Heart right ventricle (tissue), 16 donors: ENCODE measurements at regions not wholly inside any gene's neighbourhood (a gene's known extent, or its start where the extent isn't known, plus 50 kb on each side); places are given as distances from the start of the nearest gene placed in this dataset.

Experiments
- ATAC-seq, 8 donors: fragments of 200-7000 bp; cut with Tn5 transposase; one replicate each; pipeline ENCODE4 v1.9.1; 2020; ENCODE audit warnings: mild to moderate bottlenecking in 8 of 8, moderate library complexity in 8 of 8, moderate number of reproducible peaks in 1 of 8
- DNase-seq, 2 donors: peaks; one replicate each; pipeline ENCODE4 v3.0.0-alpha.2; 2020
- H3K27ac ChIP-seq, 10 donors: fragments of 200-600 bp; sonication (generic) in 2 of 10; one replicate each; pipeline versions ENCODE4 v1.5.0 to v1.8.0; 2020 to 2022; ENCODE audit warnings: mild to moderate bottlenecking in 3 of 10
- H3K27me3 ChIP-seq, 7 donors: fragments of 200-600 bp; one replicate each; pipeline ENCODE4 v1.8.0; 2021 to 2022; ENCODE audit warnings: mild to moderate bottlenecking in 2 of 7
- H3K36me3 ChIP-seq, 9 donors: fragments of 200-600 bp; sonication (generic) in 1 of 9; one replicate each; pipeline versions ENCODE4 v1.5.0 to v1.8.0; 2020 to 2022; ENCODE audit warnings: mild to moderate bottlenecking in 2 of 9
- H3K4me1 ChIP-seq, 9 donors: fragments of 200-600 bp; sonication (generic) in 1 of 9; one replicate each; pipeline versions ENCODE4 v1.5.0 to v1.8.0; 2020 to 2022; ENCODE audit warnings: mild to moderate bottlenecking in 4 of 9
- H3K4me3 ChIP-seq, 10 donors: fragments of 200-600 bp; sonication (generic) in 2 of 10; one replicate each; pipeline versions ENCODE4 v1.5.0 to v1.8.0; 2020 to 2022; ENCODE audit warnings: mild to moderate bottlenecking in 7 of 10, moderate library complexity in 2 of 10
- H3K9me3 ChIP-seq, 11 donors: fragments of 200-600 bp in 10 of 11; sonication (generic) in 2 of 11; one replicate each; pipeline versions ENCODE4 v1.5.0 to v1.8.0; 2013 to 2022; ENCODE audit warnings: mild to moderate bottlenecking in 2 of 11, control low read depth in 1 of 11, moderate library complexity in 1 of 11
- WGBS, 2 donors: extraction: QIAGEN DNeasy Blood & Tissue Kit; methylation state at CpG; one replicate each; pipeline ENCODE4 v1.1.7; 2013; ENCODE audit warnings: inconsistent platforms in 1 of 2; 5-methylcytosine and 5-hydroxymethylcytosine counted together
- intact Hi-C, 10 donors: fragments of 100-400 bp; cut with DNase I; formaldehyde crosslinking; loops; one replicate each; pipeline versions ENCODE4 v1.11.1 to v1.14.2; 2022
- TF ChIP-seq, protein P1 (sequence below), 9 donors: fragments of 200-600 bp; sonication (generic) in 2 of 9; IDR thresholded peaks; one replicate each; pipeline versions ENCODE4 v1.5.0 to v1.8.0; 2021 to 2022; ENCODE audit warnings: antibody characterized with exemption in 9 of 9, mild to moderate bottlenecking in 5 of 9, moderate library complexity in 1 of 9
- donor health status: Arrhythmogenic right ventricular cardiomyopathy.
- donor health status: ischemic (EF 13 %, LVEDD 7.1; RV severe dilation, severe dysfunction).
- donor health status: healthy with polysubstance abuse.
- donor health status: DM: no; HTN: yes; CAD: no.
- donor health status: DM: no; HTN: no; CAD: no.
- donor health status: ischemic (EF 25% LVEDD 6.9; RV normal size, moderate dysfunction).
- donor health status: ischemic (EF 25% LVEDD 5.7; RV mildly dilated, moderate dysfunction).
- donor health status: healthy.
- donor health status: DM: yes; HTN: yes; CAD: no.
- donor health status: Ischemic cardiomyopathy.
- donor health status: ischemic (EF 35%, LVEDD 5.7; RV mildly dilated, moderate dysfunction).
- donor health status: nonischemic (EF 11% LVEDD 7.7; RV severe dilation, severe dysfunction).
- donor health status: DM: yes; HTN: yes; CAD: no.
- donor health status: PGD.
- donor health status: ischemic (EF 29% LVEDD 5.4; RV normal size, mild dysfunction).
- donor health status: nonischemic (EF 23%, LVEDD 6.1; RV moderate dilation, normal function).

DNA sequence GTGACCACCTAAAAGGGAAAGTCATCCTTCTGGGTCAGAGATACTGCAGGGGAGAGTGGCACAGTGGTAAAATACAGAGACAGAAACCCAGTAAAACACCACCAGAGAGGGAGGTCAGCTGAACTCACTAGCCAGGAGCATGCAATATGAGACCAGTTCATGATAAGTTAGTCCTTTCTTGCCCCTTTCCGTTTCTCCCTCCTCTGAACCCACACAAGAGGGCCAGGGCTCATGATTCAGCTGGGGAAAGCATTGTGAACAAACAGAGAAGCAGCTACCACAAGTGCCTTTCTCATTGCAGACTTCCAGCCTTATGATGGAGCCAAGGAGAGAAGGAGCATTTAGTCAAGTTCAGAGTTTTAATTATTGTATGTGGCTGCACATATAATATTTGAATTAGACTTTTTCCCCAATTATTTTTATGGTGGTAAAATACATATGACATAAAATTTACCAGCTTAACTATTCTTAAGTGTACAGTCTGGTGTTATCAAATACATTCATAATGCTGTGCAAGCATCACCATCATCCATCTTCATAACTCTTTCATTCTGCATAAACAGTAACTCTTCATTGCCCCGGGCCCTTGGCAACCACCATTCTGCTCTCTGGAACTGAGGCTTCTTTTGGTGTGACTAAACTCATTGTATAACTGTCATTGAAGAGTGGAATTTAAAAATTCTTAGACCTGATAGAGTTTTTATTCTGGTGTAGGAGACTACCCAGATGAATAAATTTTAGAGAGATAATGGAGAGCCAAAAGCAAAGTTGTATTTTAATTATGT lies 114.6 kb downstream of the DDIT4L start:
- Histone ChIP-seq H3K27me3 (peaks cover 0 to 6% (median 0%) of the 10 kb centered on the region in 7 donors), H3K4me1 (no peaks in the 10 kb centered on the region), H3K4me3 (no peak overlapping the region), H3K36me3 (no peaks in the 10 kb centered on the region), H3K9me3 (no peaks in the 10 kb centered on the region), H3K27ac (no peak overlapping the region)
- ATAC-seq, result no peak
- intact Hi-C loops, result no loop called here
- TF ChIP-seq, protein P1, sequence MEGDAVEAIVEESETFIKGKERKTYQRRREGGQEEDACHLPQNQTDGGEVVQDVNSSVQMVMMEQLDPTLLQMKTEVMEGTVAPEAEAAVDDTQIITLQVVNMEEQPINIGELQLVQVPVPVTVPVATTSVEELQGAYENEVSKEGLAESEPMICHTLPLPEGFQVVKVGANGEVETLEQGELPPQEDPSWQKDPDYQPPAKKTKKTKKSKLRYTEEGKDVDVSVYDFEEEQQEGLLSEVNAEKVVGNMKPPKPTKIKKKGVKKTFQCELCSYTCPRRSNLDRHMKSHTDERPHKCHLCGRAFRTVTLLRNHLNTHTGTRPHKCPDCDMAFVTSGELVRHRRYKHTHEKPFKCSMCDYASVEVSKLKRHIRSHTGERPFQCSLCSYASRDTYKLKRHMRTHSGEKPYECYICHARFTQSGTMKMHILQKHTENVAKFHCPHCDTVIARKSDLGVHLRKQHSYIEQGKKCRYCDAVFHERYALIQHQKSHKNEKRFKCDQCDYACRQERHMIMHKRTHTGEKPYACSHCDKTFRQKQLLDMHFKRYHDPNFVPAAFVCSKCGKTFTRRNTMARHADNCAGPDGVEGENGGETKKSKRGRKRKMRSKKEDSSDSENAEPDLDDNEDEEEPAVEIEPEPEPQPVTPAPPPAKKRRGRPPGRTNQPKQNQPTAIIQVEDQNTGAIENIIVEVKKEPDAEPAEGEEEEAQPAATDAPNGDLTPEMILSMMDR (IDR thresholded peaks at IDR 0.05), result no peak
- DNase-seq, result no peak
- 75 to 80% methylated on average over 2 of the region's 2 CpGs for WGBS, 2 donors

DNA sequence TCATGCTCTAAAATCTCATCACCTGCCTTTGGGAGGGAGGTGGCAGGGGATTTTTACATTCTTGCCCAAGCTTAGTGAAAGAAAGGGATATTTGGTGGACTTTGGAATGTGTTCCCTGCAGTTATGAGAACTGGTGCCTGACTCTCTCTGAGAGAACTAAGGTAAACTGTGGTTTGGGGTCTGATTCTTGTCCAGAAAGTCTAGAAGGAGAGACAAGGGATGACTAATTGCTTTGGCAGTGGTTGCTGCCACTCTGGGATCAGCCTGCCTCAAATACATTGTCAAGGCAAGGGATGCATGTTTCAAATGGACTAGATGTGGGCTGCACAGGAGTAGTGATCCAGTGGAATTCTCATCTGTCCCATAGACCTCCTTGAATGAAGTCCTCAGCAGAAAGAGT lies 115.2 kb downstream of the DDIT4L start:
- Histone ChIP-seq H3K36me3 (no peaks in the 10 kb centered on the region), H3K4me1 (no peaks in the 10 kb centered on the region), H3K4me3 (no peak overlapping the region), H3K27me3 (peaks cover 0 to 6% (median 0%) of the 10 kb centered on the region in 7 donors), H3K27ac (no peak overlapping the region), H3K9me3 (no peaks in the 10 kb centered on the region)
- ATAC-seq (no peak), DNase-seq (no peak)
- TF ChIP-seq, protein P1 (IDR thresholded peaks at IDR 0.05), result no peak
- intact Hi-C loops, result no loop called here

DNA sequence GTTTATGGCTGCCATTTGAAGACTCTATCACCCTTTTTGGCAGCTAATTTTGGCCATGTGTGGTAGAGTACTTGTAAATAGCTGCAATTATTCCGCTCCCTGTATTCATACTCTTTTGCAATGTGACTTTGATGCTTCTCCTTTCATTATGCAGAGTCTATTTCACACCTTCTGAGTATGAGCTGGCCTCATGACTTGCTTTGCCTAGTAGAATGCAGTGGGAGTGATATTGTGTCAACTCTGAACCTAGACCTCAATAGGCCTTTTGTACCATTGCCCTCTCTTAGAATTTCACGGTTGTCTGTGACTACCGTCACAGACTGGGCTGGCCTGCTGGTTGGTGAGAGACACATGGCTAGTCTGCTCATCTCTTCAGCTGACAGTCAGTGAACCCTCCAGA lies 118.8 kb downstream of the DDIT4L start:
- WGBS, 2 donors, result 94 to 97% methylated on average over 3 of the region's 3 CpGs
- no peak for DNase-seq
- intact Hi-C loops, result no loop called here
- TF ChIP-seq, protein P1 (IDR thresholded peaks at IDR 0.05), result no peak
- no peak for ATAC-seq
- H3K27me3 ChIP-seq, result peaks cover 0 to 6% (median 4%) of the 10 kb centered on the region in 7 donors
- no peak overlapping the region for H3K4me3 ChIP-seq
- H3K9me3 ChIP-seq, result no peaks in the 10 kb centered on the region
- H3K27ac ChIP-seq, result no peak overlapping the region
- no peaks in the 10 kb centered on the region for H3K4me1 ChIP-seq
- H3K36me3 ChIP-seq, result no peaks in the 10 kb centered on the region

DNA sequence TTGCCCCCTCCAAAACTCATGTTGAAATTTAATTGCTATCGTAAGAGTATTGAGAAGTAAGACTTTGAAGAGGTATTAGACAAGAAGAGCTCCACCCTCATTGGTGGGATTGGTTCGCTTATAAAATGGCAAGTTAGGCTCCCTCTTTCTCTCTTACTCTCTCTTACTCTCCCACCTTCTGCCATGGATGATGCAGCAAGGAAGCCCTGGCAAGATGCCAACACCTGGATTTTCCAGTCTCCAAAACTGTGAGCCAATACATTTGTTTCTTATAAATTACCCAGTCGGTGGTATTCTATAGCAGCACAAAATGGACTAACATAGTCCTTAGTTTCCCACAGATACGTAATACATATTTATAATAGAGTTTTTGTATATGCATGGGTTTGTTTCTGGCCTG lies 119.4 kb downstream of the DDIT4L start:
- H3K36me3 ChIP-seq, result no peaks in the 10 kb centered on the region
- H3K4me1 ChIP-seq, result no peaks in the 10 kb centered on the region
- ATAC-seq, result no peak
- no peaks in the 10 kb centered on the region for H3K9me3 ChIP-seq
- 94 to 97% methylated on average over 4 of the region's 4 CpGs for WGBS, 2 donors
- no peak for DNase-seq
- TF ChIP-seq, protein P1 (IDR thresholded peaks at IDR 0.05), result no peak
- intact Hi-C loops, result no loop called here
- no peak overlapping the region for H3K27ac ChIP-seq
- no peak overlapping the region for H3K4me3 ChIP-seq
- H3K27me3 ChIP-seq, result peaks cover 0 to 7% (median 3%) of the 10 kb centered on the region in 7 donors
